H1 (cell line): ENCODE measurements at regions not wholly inside any gene's neighbourhood (a gene's known extent, or its start where the extent isn't known, plus 50 kb on each side); places are given as distances from the start of the nearest gene placed in this dataset.

Experiments used
- CHD2 ChIP-seq: IDR thresholded peaks from 2 replicates; pipeline ENCODE4 v1.6.1; 2012; ENCODE audit warnings: low read length, improper control_type of control experiment
- POLR2AphosphoS5 ChIP-seq: IDR thresholded peaks from 2 replicates; pipeline ENCODE4 v1.6.1; 2011; ENCODE audit warnings: low read depth, low read length
- POU5F1 ChIP-seq: IDR thresholded peaks from 2 replicates; pipeline ENCODE4 v1.6.1; 2011; ENCODE audit warnings: low read depth, mild to moderate bottlenecking, low read length, moderate library complexity

DNA sequence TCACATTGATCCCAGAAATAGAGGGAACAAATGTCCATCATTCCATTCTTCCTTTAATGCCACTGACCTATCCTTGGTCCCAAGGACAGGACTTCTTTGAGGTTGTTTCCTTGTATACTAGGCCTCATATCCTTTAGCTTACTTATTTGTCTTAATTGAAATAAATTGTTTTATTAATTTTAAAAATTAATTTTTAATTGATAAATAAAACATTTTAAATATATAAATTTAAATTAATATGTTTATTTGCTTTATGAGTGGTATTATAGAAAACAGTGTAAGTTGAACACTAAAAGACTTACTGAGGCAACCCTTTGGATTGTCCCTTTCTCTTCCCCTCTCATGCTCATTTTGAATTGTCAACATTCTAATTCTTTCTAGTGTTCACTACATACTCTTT is 556.9 kb upstream of the NUDT12 start (continued):
- TF ChIP-seq POU5F1 (no peak), CHD2 (no peak), POLR2AphosphoS5 (no peak)
- TF ChIP-seq, all 59 proteins: peak for 0
